ENCODE measurements at regions not wholly inside any gene's neighbourhood (a gene's known extent, or its start where the extent isn't known, plus 50 kb on each side); places are given as distances from the start of the nearest gene placed in this dataset.

DNA sequence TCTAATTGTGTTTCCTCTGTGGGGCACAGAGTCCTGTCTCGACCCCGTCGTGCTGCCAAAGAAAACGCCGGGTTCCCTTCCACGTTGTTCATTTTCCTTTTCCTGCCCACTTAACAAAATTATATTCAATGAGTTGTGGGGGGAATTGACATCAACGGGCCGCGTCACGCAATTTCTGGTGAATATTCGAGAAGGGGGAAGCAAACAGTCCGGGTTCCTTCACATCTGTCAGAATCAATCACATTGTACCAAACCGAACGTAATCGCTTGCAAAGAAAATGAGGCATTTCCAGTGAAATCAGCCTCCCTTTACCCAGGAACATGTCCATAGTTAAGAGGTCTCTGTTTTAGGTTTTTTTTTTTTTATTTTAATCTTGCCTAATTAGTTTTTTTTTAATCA lies 243.5 kb downstream of the SHOX start:
- no peak overlapping the region for H3K4ac ChIP-seq (replicated peaks; ENCODE audit: insufficient read length, low read depth, low read length)
- H3K18ac ChIP-seq (ENCODE audit: extremely low read depth, low read length): no peak overlapping the region
- no peak overlapping the region for H2BK20ac ChIP-seq (ENCODE audit: low read length)
- H3K4me3 ChIP-seq (ENCODE audit: extremely low read depth in 1 of 4, insufficient read depth in 2 of 4, low read depth in 3 of 4, low read length in 4 of 4): no peak overlapping the region
- ChIA-PET CTCF (ENCODE audit: partially characterized antibody) (no interaction called here), POLR2A (ENCODE audit: partially characterized antibody) (no interaction called here)
- no peaks in the 10 kb centered on the region for H3K4me1 ChIP-seq (replicated peaks in 1 of 4; ENCODE audit: control insufficient read depth in 3 of 4, insufficient read depth in 4 of 4, low read length in 3 of 4)
- no peak overlapping the region for H2AFZ ChIP-seq (ENCODE audit: low read length)
- H4K8ac ChIP-seq (ENCODE audit: extremely low read depth, insufficient read depth, low read length): no peak overlapping the region
- no peak overlapping the region for H3K14ac ChIP-seq (ENCODE audit: insufficient read length)
- DNase-seq (ENCODE audit: low read depth in 1 of 2, low spot score in 2 of 2): no peak
- H3K56ac ChIP-seq (replicated peaks; ENCODE audit: insufficient read length, low read depth, low read length): no peak overlapping the region
- H4K5ac ChIP-seq (ENCODE audit: insufficient read length, low read depth, low read length): no peak overlapping the region
- no peak overlapping the region for H2AK5ac ChIP-seq (ENCODE audit: low read depth, low read length)
- 0 out of 2 replicates have a peak, but pooled peaks cover 4% of the 10 kb centered on the region for H3K79me1 ChIP-seq (ENCODE audit: low read depth, low read length)
- no peak overlapping the region for H2BK5ac ChIP-seq (ENCODE audit: low read depth, low read length)
- no peak overlapping the region for H3K27ac ChIP-seq (ENCODE audit: low read depth, low read length)
- peaks cover 0 to 5% of the 10 kb centered on the region in 2 experiments for H4K20me1 ChIP-seq (replicated peaks in 1 of 2; ENCODE audit: control insufficient read depth in 1 of 2, insufficient read depth in 2 of 2, low read length in 2 of 2)
- H3K23me2 ChIP-seq (ENCODE audit: low read depth, low read length): no peaks in the 10 kb centered on the region; the same call in 1 of the 2 replicates
- H3K36me3 ChIP-seq (ENCODE audit: control insufficient read depth in 2 of 4, insufficient read depth in 4 of 4, low read length in 3 of 4): peaks cover 0 to 3% (median 0%) of the 10 kb centered on the region in 4 experiments; a peak in 1 of 8 replicates
- H3K23ac ChIP-seq (ENCODE audit: insufficient read length): no peak overlapping the region
- H2BK12ac ChIP-seq (ENCODE audit: low read depth, low read length): no peak overlapping the region
- no peak overlapping the region for H3K4me2 ChIP-seq (ENCODE audit: insufficient read depth in 1 of 2, low read depth in 2 of 2, low read length in 2 of 2)
- peaks cover 0 to 5% of the 10 kb centered on the region in 2 experiments; a peak in 2 of 4 replicates for H3K9me3 ChIP-seq (ENCODE audit: insufficient read depth in 2 of 2, low read depth in 1 of 2, low read length in 1 of 2)
- no peak overlapping the region for H4K91ac ChIP-seq (replicated peaks; ENCODE audit: insufficient read length, low read length)
- FAIRE-seq: no peak
- no peak overlapping the region for H3K9ac ChIP-seq (replicated peaks in 1 of 4; ENCODE audit: extremely low read depth in 1 of 4, low read depth in 3 of 4, low read length in 3 of 4)
- H3K27me3 ChIP-seq (replicated peaks in 1 of 4; ENCODE audit: control insufficient read depth in 3 of 4, extremely low read depth in 1 of 4, insufficient read depth in 3 of 4, low read length in 3 of 4): no peaks in the 10 kb centered on the region
- TF ChIP-seq, protein P1, sequence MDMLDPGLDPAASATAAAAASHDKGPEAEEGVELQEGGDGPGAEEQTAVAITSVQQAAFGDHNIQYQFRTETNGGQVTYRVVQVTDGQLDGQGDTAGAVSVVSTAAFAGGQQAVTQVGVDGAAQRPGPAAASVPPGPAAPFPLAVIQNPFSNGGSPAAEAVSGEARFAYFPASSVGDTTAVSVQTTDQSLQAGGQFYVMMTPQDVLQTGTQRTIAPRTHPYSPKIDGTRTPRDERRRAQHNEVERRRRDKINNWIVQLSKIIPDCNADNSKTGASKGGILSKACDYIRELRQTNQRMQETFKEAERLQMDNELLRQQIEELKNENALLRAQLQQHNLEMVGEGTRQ (IDR thresholded peaks at IDR 0.05; ENCODE audit: low read length): no peak
- no peaks in the 10 kb centered on the region for H3K79me2 ChIP-seq (ENCODE audit: control insufficient read depth in 1 of 2, insufficient read depth in 2 of 2, low read length in 2 of 2)
- 93% methylated on average over 15 of the region's 15 CpGs; no CpG with 5 or more reads in 1 of the 2 experiments for WGBS, 2 experiments (ENCODE audit: extremely low coverage in 1 of 2, insufficient coverage in 1 of 2, insufficient read length in 1 of 2, insufficient replicate concordance in 2 of 2, low coverage in 1 of 2, low lambda C conversion rate in 2 of 2, missing lambda C conversion rate in 1 of 2)
- H2BK15ac ChIP-seq (ENCODE audit: low read length): no peak overlapping the region
- no peak overlapping the region for H2BK120ac ChIP-seq (replicated peaks; ENCODE audit: low read depth, low read length)

All from H1 (cell line).